PC-9 (cell line): ENCODE measurements at regions not wholly inside any gene's neighbourhood (a gene's known extent, or its start where the extent isn't known, plus 50 kb on each side); places are given as distances from the start of the nearest gene placed in this dataset.
A peak's percentile ranks its signal among the peaks of the same experiment; 100 is the strongest.

Experiments used
- BruUV-seq: library from RNA; stranded (reverse); fragments of 400-500 nt; replicated peaks from 2 replicates; lab custom pipeline; 2021; lab: Mats Ljungman, UMichigan
- CTCF ChIA-PET: fragments of 300-600 bp; sonication (Branson Sonifier 250); formaldehyde crosslinking; loops from one replicate; lab custom pipeline; 2022; ENCODE audit warnings: antibody characterized with exemption; lab: Charles Lee
- POLR2A ChIA-PET: fragments of 300-600 bp; sonication (Branson Sonifier 250); formaldehyde crosslinking; loops from one replicate; lab custom pipeline; 2022; ENCODE audit warnings: antibody characterized with exemption; ENCODE audit not compliant: unreplicated experiment; lab: Charles Lee
- DNase-seq, 2 experiments: peaks; one replicate each; pipeline versions ENCODE4 v3.0.0 to v3.0.0-alpha.2; 2015 to 2022; ENCODE audit warnings: mixed read lengths in 1 of 2
- H2AFZ ChIP-seq: fragments of 200-600 bp; sonication (generic); 2 replicates; pipeline ENCODE4 v1.8.1; 2017; ENCODE audit warnings: antibody characterized with exemption
- H3F3A ChIP-seq: fragments of 200-600 bp; sonication (generic); 2 replicates; pipeline ENCODE4 v1.8.1; 2017; ENCODE audit warnings: antibody characterized with exemption, mild to moderate bottlenecking, low read depth; ENCODE audit not compliant: insufficient read depth
- H3K27ac ChIP-seq: fragments of 200-600 bp; sonication (generic); 2 replicates; pipeline ENCODE4 v1.6.1; 2016; ENCODE audit warnings: mixed run types
- H3K27me3 ChIP-seq: fragments of 200-600 bp; sonication (generic); 2 replicates; pipeline ENCODE4 v1.6.1; 2016; ENCODE audit warnings: low read depth, mixed run types; ENCODE audit not compliant: insufficient read depth
- H3K36me3 ChIP-seq: fragments of 200-600 bp; sonication (generic); 2 replicates; pipeline ENCODE4 v1.6.1; 2016; ENCODE audit warnings: low read depth, mixed run types
- H3K4me1 ChIP-seq: fragments of 200-600 bp; sonication (generic); replicated peaks from 2 replicates; pipeline ENCODE4 v1.6.1; 2016; ENCODE audit warnings: mixed run types; ENCODE audit not compliant: insufficient read depth
- H3K4me2 ChIP-seq: fragments of 200-600 bp; sonication (generic); 2 replicates; pipeline ENCODE4 v1.6.1; 2017; ENCODE audit warnings: mixed run types
- H3K4me3 ChIP-seq: fragments of 200-600 bp; sonication (generic); 2 replicates; pipeline ENCODE4 v1.6.1; 2016; ENCODE audit warnings: mixed run types
- H3K79me2 ChIP-seq: fragments of 200-600 bp; sonication (generic); 2 replicates; pipeline ENCODE4 v1.6.1; 2017; ENCODE audit warnings: low read depth, mixed run types
- H3K9me2 ChIP-seq: fragments of 200-600 bp; sonication (generic); 2 replicates; pipeline ENCODE4 v1.8.1; 2017; ENCODE audit warnings: mild to moderate bottlenecking; ENCODE audit not compliant: insufficient read depth
- H3K9me3 ChIP-seq: fragments of 200-600 bp; sonication (generic); 2 replicates; pipeline ENCODE4 v1.8.1; 2016; ENCODE audit warnings: low read depth; ENCODE audit not compliant: insufficient read depth
- H4K20me1 ChIP-seq: fragments of 200-600 bp; sonication (generic); 2 replicates; pipeline ENCODE4 v1.8.1; 2017; ENCODE audit not compliant: insufficient read depth
- EZH2 ChIP-seq: fragments of 200-600 bp; sonication (generic); IDR thresholded peaks from 2 replicates; pipeline ENCODE4 v1.8.0; 2017; ENCODE audit warnings: antibody characterized with exemption, low read depth
- intact Hi-C: fragments of 100-400 bp; cut with micrococcal nuclease; formaldehyde crosslinking; loops from one replicate; pipeline ENCODE4 v1.10.0; 2022; ENCODE audit not compliant: unreplicated experiment
- TF ChIP-seq, protein P1 (sequence below): fragments of 200-600 bp; sonication (generic); conservative IDR thresholded peaks from 2 replicates; pipeline ENCODE4 v1.6.1; 2017; ENCODE audit warnings: mixed run types, antibody characterized with exemption, mild to moderate bottlenecking, moderate library complexity

- intact Hi-C loops: no loop called here
- no peaks in the 10 kb centered on the region for H3K9me3 ChIP-seq
- H2AFZ ChIP-seq: no peak overlapping the region
- no peak overlapping the region for H3K4me3 ChIP-seq
- H4K20me1 ChIP-seq: no peaks in the 10 kb centered on the region
- BruUV-seq: no TSS peak
- no peaks in the 10 kb centered on the region for H3K27me3 ChIP-seq
- ChIA-PET CTCF (no interaction called here), POLR2A (no interaction called here)
- no peaks in the 10 kb centered on the region for H3K79me2 ChIP-seq
- no peaks in the 10 kb centered on the region for H3F3A ChIP-seq
- H3K4me1 ChIP-seq: no peaks in the 10 kb centered on the region
- TF ChIP-seq, protein P1, sequence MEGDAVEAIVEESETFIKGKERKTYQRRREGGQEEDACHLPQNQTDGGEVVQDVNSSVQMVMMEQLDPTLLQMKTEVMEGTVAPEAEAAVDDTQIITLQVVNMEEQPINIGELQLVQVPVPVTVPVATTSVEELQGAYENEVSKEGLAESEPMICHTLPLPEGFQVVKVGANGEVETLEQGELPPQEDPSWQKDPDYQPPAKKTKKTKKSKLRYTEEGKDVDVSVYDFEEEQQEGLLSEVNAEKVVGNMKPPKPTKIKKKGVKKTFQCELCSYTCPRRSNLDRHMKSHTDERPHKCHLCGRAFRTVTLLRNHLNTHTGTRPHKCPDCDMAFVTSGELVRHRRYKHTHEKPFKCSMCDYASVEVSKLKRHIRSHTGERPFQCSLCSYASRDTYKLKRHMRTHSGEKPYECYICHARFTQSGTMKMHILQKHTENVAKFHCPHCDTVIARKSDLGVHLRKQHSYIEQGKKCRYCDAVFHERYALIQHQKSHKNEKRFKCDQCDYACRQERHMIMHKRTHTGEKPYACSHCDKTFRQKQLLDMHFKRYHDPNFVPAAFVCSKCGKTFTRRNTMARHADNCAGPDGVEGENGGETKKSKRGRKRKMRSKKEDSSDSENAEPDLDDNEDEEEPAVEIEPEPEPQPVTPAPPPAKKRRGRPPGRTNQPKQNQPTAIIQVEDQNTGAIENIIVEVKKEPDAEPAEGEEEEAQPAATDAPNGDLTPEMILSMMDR: no peak
- TF ChIP-seq EZH2: no peak
- H3K9me2 ChIP-seq: no peaks in the 10 kb centered on the region
- H3K27ac ChIP-seq: no peak overlapping the region
- H3K4me2 ChIP-seq: no peak overlapping the region
- DNase-seq: no peak
- H3K36me3 ChIP-seq: no peaks in the 10 kb centered on the region
Observed at GRCh38 chr7:18235819-18236218, 208.2 kb upstream of the PRPS1L1 start.

GRCh38 chr7:18239212-18239611, 211.6 kb upstream of the PRPS1L1 start:
- no peaks in the 10 kb centered on the region for H3K4me1 ChIP-seq
- TF ChIP-seq, protein P1: no peak
- no peak for TF ChIP-seq EZH2
- H2AFZ ChIP-seq: no peak overlapping the region
- BruUV-seq: no TSS peak
- ChIA-PET POLR2A (no interaction called here), CTCF (no interaction called here)
- H3K79me2 ChIP-seq: no peaks in the 10 kb centered on the region
- no peak overlapping the region for H3K4me2 ChIP-seq
- no peaks in the 10 kb centered on the region for H4K20me1 ChIP-seq
- H3F3A ChIP-seq: no peaks in the 10 kb centered on the region
- no peaks in the 10 kb centered on the region for H3K9me2 ChIP-seq
- H3K9me3 ChIP-seq: no peaks in the 10 kb centered on the region
- H3K36me3 ChIP-seq: no peaks in the 10 kb centered on the region
- H3K27ac ChIP-seq: no peak overlapping the region
- no peaks in the 10 kb centered on the region for H3K27me3 ChIP-seq
- H3K4me3 ChIP-seq: no peak overlapping the region
- no peak for DNase-seq
- intact Hi-C loops: no loop called here

GRCh38 chr7:18241543-18242231, 214.0 kb upstream of the PRPS1L1 start:
- intact Hi-C loops: no loop called here
- no TSS peak for BruUV-seq
- H3K9me3 ChIP-seq: peaks cover 3% of the 10 kb centered on the region; the same call in 1 of the 2 replicates
- no peak overlapping the region for H3K27ac ChIP-seq
- H3K36me3 ChIP-seq: no peaks in the 10 kb centered on the region
- H3K79me2 ChIP-seq: no peaks in the 10 kb centered on the region
- CTCF ChIA-PET: no interaction called here
- no peak overlapping the region for H3K4me3 ChIP-seq
- no peaks in the 10 kb centered on the region for H3K4me1 ChIP-seq
- no peaks in the 10 kb centered on the region for H4K20me1 ChIP-seq
- POLR2A ChIA-PET: no interaction called here
- H3K27me3 ChIP-seq: no peaks in the 10 kb centered on the region
- no peak for TF ChIP-seq EZH2
- TF ChIP-seq, protein P1: 0 out of 2 replicates have a peak, but pooled peaks have one; percentile 24
- no peaks in the 10 kb centered on the region for H3K9me2 ChIP-seq
- no peak for DNase-seq
- no peaks in the 10 kb centered on the region for H3F3A ChIP-seq
- no peak overlapping the region for H2AFZ ChIP-seq
- H3K4me2 ChIP-seq: no peak overlapping the region
